HG02943 (cell line): ENCODE measurements at regions not wholly inside any gene's neighbourhood (a gene's known extent, or its start where the extent isn't known, plus 50 kb on each side); places are given as distances from the start of the nearest gene placed in this dataset.
A peak's percentile ranks its signal among the peaks of the same experiment; 100 is the strongest.
"Not testable (repeated sequence)": the region's sequence is repeated elsewhere in the genome, so short reads cannot be mapped to it uniquely, and the experiment has no call there.

Experiments
- ATAC-seq: cut with Tn5 transposase; IDR thresholded peaks from one replicate; pipeline ENCODE4 v1.9.1; 2021; ENCODE audit warnings: mild to moderate bottlenecking, low read depth, moderate library complexity; ENCODE audit not compliant: unreplicated experiment

DNA sequence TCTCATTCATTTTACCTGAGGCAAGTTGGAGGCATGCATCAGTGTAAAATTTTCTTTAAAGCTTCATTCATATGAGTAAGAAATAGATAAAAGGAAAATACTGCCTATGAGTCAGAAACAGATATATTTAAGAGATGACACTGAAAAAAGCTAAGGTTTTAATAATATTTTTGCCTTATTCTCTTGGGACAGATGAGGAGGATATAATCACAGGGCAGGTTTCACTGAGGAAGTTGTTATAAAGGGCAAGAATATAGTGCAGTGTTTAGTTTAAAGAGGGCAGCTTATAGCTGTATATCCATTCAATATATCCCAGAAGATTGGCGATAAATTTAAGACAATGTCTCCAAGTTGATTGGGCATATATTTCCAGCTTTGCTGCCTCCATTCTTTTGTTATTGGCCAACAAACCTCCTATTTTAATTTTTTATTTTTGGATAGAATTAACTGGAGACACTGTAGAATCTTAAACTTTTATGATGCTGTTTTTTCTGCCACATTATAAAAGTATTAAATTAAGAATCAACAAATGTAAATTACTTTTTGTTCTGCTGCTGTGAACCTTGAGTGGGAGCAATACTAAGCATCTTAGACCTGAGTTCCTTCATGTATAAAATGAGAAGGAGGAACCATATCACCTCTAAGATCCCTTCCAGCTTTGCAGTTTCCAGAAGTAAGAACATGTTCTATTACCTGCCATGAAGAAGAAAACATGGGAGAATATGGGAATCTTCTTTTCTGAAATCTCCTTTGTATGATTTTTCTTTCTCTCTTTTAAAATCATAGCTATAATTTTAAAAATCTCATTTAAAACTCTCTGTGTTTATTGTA is 171.6 kb downstream of the S1PR1 start:
- peak; percentile 9 for ATAC-seq

DNA sequence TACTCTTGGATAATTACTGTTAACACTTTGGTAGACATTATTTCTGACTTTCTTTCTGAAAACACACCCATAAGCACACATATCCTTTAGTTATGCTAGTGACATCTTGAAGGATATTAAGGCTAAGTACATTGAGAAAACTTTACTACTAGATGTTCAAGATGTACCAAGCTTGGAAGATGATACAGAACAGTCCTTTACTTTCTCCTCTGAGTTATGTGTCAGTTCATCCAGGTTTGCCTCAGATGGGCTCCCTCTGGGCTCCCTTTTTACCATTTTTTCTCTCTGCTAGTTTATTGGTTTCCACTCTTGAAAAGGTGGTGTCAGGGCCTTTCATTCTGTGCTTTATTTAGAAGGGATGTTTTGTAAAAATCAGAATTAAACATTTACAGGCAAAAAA is 172.3 kb downstream of the S1PR1 start:
- no peak for ATAC-seq

DNA sequence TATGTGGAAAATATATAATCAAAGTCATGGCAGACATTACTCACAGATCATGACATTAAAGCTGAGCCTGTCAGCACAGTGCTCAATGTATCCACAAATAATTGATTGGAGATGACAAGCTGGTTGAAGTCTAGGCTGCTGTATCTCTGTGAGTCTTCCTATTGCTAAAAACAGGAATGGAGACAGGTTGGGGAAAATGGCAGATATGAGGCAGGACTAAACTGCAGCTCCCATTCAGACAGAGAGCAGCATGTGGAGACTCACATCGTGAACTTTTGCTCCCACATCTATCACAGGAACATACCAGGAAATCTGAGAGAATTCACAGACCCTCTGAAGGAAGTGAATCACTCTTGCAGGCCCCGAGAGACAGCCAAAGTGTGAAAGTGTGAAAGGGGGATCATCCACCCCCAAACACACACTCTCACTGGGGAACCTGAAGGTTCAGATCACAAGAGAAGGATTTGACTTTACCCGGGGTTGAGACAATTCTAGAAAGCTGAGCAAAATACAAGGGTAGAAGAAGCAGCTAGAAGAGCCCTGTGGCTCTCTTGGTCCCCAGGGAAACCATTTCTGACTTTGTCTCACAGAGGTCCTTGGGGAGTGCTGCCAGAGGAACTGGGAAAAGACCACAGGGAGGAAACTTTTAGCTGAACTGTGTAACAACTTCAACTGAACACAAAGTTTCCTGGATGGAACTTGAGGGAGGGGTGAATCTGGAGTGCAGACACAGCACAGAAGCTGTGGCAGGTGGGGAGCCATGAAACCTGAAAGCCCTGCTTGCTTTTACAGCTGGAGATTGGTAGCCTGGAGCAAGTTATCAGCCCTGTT is 173.4 kb downstream of the S1PR1 start:
- peak; percentile 41 for ATAC-seq

DNA sequence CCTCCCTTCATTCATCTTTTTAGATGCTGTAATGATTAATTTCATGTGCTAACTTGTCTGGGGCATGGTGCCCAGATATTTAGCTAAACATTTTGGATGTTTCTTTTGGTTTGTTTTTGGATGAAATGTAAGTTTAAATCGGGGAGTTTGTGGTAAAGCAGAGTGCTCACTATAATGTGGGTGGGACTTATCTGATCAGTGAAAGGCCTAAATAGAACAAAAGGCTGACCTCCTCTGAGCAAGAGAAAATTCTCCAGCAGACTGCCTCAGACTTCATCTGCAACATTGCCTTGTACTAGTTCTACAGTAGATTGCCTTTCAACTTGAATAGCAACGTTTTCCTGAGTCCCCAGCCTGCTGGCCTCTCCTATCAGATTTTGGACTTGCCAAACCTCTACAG is 183.6 kb downstream of the S1PR1 start:
- no peak for ATAC-seq

DNA sequence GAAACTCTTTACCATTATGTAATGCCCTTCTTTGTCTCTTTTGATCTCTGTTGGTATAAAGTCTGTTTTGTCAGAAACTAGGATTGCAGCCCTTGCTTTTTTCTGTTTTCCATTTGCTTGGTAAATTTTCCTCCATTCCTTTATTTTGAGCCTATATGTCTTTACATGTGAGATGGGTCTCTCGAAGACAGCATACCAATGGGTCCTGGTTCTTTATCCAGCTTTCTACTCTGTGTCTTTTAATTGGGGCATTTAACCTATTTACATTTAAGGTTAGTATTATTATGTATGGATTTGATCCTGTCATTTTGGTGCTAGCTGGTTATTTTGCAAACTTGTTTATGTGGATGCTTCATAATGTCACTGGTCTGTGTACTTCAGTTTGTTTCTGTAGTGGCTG is 191.3 kb downstream of the S1PR1 start:
- not testable (repeated sequence) for ATAC-seq

DNA sequence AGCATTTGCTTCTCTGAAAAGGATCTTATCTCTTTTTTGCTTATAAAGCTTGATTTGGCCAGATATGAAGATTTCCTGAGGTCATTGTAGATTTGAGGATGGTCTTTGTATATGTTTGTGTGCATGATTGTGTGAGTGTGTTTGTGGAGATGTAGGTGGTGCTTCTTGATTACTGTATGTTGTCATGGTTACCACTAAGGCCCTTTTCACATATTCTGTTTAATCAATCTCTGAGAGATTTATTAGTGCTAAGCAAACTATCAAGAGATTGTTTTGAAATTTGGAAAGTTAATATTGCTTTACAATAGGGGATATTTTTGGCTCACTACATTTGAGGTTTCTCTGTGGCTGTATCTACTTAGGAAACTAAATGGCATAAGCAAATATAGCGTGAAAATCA is 191.7 kb downstream of the S1PR1 start:
- no peak for ATAC-seq

DNA sequence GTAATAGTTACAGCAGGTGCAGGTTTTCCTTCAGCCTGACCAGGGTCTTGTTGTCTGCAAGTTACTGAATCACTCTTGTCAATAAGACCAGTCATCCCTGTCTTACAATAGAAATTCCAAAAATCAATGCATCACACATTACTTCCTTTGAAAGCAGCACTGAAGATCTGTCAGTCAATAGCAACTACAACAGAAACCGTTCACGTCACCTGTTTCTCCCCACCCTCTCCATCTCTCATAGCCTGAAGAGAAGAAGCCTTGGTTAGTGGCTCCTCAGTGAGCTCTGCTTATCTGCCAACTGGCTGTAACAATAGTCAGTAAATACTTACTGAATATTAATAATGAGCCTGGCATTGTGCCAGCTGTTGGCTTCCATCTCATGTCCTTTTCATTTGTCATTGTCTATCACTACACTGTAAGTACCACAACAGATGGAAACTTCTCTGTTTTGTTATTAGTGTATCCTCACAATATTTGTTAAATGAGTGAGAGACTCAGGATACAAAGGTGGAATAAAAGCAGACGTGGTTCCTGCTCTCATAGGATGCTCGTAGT is 195.2 kb downstream of the S1PR1 start:
- ATAC-seq = peak; percentile 64

DNA sequence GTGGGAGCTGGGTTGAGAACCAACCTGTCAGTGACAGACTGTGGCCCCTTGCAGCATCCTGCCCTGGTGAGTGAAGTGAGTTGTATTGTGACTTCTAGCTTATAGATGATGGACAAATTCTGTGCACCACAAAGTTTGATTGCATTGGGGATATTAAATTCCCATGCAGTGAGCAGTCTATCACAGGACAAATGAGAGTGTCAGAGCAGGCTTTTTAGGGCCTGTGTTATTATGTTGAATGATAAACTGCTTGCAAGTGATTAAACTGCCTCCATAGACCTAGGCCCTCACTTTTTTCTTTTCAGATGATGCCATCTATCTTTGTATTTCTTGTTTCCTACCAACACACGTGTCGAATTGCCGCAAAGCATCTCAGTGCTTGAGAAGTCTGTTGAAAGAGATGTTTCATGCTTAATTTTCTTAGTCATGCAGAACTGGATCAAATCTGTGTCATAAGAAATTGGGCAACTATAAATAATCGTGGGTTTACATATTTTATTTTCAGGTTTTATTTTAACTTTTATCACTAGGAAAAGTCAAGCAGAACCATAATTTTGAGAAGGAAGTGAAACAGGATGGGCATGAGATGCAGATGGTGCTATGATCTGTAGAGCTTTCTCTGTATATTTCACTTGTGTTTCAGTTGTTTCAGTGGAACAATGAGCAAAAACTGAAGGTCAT is 199.2 kb downstream of the S1PR1 start:
- peak; percentile 64 for ATAC-seq

DNA sequence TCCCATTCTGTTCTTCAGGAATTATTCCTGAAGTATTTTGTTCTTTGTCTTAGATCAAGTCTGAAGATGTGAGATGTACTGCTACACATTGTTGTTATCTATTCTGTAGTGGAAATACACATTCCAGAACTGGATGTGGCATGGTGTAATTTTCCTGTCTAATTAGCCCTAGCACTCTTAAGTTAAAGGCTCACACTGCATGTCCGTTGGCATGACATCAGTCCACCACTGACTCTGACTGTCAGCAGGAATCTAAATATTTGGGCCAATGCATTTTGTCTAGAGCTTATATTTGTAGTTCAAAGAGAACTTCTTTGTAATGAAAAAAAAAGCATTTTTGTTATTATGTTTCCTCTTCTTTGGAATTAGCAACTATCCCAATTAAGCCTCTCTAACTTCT is 201.0 kb downstream of the S1PR1 start:
- no peak for ATAC-seq

DNA sequence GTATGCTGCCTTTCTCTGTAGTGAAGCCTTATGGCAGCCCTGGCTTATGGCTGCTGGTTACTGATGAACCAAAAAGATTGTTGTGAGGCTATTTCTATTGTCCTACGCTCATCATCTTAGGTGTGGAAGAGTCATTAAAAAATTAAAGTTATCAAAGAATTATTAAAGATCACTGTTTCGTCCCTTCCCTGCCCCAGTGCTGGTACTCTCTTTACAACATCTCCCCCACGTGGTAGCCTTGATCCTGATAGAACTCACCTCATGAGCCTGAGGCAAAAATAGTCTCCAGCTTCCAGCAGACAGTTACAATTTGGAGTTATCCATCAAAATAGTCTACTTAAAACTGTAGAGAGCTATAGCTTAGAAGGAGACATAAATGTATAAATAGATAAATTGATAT is 201.5 kb downstream of the S1PR1 start:
- no peak for ATAC-seq

DNA sequence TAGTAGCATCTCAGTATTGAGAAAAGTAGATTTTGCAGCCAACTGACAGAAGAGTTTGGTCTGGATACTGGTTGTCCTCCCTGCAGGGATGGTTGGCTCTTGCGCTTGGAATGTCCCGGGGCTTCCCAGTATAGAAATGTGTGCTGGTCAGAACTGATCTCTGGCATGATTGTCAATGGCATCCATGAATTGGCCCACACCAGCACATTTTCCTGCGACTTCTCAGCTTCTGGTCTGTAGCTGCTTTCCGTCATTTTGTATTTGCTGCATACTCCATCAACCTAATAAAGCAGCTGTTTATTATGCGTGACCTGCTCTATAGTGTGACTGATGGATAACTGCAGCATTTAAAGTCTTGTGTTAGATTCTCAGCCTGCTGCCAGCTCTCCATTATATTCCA is 203.7 kb downstream of the S1PR1 start:
- no peak for ATAC-seq

DNA sequence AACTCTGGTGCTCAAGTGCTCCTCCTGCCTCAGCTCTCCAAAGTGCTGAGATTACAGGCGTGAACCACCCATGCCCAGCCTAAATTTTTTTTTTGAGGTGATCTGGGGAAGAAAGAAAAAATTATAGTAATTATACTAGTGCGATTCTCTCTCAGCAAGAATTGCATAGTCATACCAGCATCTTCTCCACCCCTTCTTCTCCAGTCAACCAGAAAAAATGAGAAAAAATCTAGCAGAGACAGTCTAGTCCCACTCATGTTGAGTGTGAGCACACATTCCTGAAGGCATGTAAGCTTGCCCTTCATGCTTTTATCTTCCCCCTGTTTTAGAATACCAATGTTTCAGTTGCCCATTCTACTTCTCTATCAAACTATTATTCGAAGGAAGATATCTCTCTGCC is 207.6 kb downstream of the S1PR1 start:
- ATAC-seq = no peak

DNA sequence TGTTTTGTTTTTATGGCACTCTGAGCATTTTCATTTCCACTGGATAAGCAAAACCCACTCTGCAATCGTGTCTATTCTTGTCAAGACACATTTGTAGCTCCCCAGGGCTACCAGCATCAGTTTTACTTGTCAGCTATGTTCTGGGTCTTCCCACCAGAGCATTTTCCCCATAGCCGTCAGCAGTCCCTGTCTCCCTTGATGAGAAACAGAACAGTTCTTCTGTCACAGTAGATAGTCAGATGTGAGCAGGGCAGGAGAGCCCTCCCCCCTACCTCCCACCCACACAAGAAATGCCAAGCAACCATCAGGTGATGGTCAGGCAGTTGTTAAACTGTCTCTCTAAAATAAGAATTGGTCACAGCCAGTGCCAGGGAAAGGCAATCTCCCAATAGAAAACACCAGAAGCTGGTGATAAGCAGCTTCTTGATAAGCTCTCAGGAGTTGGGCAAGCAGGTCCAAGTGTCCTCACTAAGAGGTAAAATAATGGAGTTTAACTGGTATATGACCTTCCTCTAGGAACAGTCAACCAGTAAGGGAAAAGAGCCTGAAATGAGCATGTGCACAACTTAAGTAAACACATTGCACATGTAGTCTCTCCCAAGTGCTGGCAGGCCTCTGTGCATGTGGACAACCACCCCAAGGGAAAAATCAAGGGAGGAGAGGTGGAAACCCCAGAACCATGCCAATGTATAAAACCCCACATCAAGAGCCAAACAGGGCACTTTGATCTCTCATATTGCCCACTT is 208.2 kb downstream of the S1PR1 start:
- ATAC-seq = no peak

DNA sequence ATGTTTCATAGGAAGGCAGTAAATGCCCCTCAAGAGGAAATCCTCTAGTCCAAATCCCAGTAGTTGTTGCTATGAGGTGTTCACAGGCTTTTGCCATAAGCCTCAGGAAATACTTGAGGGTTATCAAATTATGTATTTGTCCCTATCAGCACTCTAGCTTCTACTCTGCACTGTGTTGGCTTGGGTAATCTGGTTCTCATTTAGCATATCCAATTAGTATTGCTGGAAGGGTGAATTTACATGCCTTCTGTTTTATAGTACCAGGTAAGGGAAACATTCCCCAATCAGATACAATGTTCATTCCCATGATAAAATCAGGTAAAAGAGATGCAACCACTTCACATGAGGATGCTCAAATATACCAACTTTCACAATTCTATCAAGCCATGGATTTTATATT is 211.2 kb downstream of the S1PR1 start:
- no peak for ATAC-seq

DNA sequence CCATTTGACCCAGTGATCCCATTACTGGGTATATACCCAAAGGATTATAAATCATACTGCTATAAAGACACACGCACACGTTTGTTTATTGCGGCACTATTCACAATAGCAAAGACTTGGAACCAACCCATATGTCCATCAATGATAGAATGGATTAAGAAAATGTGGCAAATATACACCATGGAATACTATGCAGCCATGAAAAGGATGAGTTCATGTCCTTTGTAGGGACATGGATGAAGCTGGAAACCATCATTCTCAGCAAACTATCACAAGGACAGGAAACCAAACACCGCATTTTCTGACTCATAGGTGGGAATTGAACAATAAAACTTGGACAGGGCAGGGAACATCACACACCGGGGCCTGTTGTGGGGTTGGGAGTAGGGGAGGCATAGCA is 213.9 kb downstream of the S1PR1 start:
- not testable (repeated sequence) for ATAC-seq

DNA sequence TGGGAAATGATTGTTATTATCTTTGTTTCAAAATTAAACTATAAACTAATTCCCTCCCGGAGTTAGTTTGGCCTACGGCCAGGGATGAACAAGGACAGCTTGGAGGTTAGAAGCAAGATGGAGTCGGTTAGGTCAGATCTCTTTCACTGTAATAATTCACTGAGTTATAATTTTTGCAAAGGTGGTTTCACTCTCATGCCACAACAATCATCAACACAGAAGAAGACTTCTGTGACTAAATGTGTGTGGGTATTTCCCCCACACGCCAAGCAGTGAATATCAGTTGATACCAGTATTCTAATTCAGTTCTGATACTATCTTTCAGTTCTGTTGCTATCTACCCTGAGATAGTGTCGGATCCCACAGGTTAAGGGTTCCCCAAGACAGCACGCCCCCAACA is 215.1 kb downstream of the S1PR1 start:
- ATAC-seq = no peak

DNA sequence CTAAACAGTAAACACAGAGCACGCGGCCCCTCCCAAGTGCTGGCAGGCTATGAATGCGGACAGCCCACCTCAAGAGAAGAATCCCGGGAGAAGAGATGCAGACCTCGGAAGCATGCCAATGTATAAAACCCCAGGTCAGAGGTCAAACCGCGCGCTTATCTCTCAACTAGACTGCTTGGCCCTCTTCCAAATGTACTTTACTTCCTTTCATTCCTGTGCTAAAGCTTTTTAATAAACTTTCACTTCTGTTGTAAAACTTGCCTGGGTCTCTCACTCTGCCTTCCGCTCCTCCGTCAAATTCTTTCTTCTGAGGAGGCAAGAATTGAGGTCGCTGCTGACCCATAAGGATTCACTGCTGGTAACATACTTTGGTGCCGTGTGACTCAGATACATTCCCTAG is 216.0 kb downstream of the S1PR1 start:
- no peak for ATAC-seq

DNA sequence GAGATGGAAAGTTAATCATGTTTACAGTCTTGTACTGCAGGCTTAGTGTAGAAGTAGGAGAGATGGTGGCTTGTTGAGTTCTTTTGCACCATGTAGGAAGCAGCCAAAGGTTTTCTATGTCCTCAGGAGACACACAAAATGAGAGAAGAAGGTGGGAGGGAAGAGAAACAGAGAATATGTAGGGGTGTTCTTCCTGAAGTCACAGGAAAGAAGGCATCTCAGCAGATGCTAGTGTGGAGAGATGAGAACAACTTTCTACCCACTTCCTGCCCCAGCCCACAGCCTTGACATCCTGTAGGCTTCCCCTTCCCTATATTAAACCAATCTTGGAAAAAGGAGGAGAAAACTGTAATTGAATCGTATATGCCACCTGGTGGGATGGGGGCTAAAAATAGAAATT is 217.0 kb downstream of the S1PR1 start:
- ATAC-seq = no peak

DNA sequence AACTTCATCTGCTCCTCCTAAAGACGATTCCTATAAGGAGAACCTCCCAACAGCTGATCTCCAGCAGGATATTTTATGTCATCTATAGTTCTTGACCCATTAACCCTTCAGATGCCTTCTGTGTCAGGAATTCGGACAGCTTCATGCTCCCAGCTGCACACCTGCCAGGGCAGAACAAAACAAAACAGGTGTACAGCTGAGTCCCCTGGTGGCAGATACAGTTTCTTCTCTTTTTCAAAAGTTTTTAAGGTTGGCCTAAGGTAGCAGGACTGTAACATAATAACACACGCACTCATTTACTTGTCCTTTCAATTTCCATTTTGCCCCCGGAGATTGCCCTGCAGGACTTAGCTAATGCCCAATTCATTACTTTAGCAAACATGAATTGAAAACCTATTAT is 218.3 kb downstream of the S1PR1 start:
- no peak for ATAC-seq

DNA sequence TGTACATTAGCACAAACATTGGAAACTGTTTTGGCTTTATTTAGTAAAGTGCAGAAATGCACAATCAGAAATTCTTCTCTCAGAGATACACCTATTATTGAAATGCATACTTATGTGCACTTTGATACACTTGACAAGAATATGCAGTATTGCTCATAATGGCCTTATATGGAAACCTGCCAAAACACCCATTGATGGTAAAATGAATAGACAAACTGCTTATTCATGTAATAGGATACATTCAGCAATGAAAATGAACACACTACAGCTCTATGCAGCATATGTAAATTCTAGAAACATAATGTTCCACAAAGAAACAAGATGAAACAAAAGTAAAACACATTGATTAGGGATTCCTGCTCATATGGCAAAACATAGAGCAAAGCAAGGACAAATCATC is 223.9 kb downstream of the S1PR1 start:
- ATAC-seq = no peak
